HCT116 (cell line): ENCODE measurements at regions not wholly inside any gene's neighbourhood (a gene's known extent, or its start where the extent isn't known, plus 50 kb on each side); places are given as distances from the start of the nearest gene placed in this dataset.

Experiments
- ATAC-seq: fragments of 200-7000 bp; cut with Tn5 transposase; 2 replicates; pipeline ENCODE4 v1.9.1; 2020; ENCODE audit warnings: mild to moderate bottlenecking, moderate library complexity
- BruUV-seq: library from RNA; stranded (reverse); fragments of 400-500 nt; replicated peaks from 2 replicates; lab custom pipeline; 2021; lab: Mats Ljungman, UMichigan
- CTCF ChIA-PET: fragments of 300-600 bp; sonication (Branson Sonifier 250); formaldehyde crosslinking; loops from one replicate; lab custom pipeline; 2021; ENCODE audit warnings: antibody characterized with exemption; lab: Charles Lee
- POLR2A ChIA-PET: fragments of 300-600, 350-600 bp; sonication (Branson Sonifier 250); formaldehyde crosslinking; loops from one replicate; lab custom pipeline; 2021; ENCODE audit warnings: antibody characterized with exemption; lab: Charles Lee
- RAD21 ChIA-PET, 2 experiments: fragments of 300-600 bp; sonication (Branson Sonifier 250); formaldehyde crosslinking; loops; one replicate each; lab custom pipeline; 2023; ENCODE audit warnings: low total read pairs in 2 of 2; ENCODE audit not compliant: uncharacterized antibody in 2 of 2, unreplicated experiment in 2 of 2, low non-redundant PET in 1 of 2; lab: Charles Lee
- DNase-seq: peaks from one replicate; pipeline ENCODE4 v3.0.0-alpha.2; 2010; ENCODE audit warnings: low read depth, low spot score
- H2AFZ ChIP-seq: fragments of 200-600 bp; shearing (Covaris generic), sonication (generic); 2 replicates; pipeline ENCODE4 v1.6.1; 2017; ENCODE audit warnings: low read depth, mixed run types, mixed read lengths, antibody characterized with exemption, low read length; ENCODE audit not compliant: poor library complexity, severe bottlenecking
- H3K27ac ChIP-seq: 2 replicates; pipeline ENCODE4 v1.5.1; 2012; ENCODE audit warnings: low read depth, low read length
- H3K27me3 ChIP-seq: fragments of 200-600 bp; sonication (generic); 2 replicates; pipeline ENCODE4 v1.6.1; 2016; ENCODE audit warnings: mixed run types, low read length, mixed read lengths; ENCODE audit not compliant: insufficient read depth
- H3K36me3 ChIP-seq, 2 experiments: fragments of 200-500 bp in 1 of 2; fragments of 200-600 bp in 1 of 2; sonication (Bioruptor generic) in 1 of 2; sonication (generic) in 1 of 2; 2 replicates each; pipeline versions ENCODE4 v1.5.1 to v1.6.1; 2014 to 2016; ENCODE audit warnings: low read length in 2 of 2, inconsistent platforms in 1 of 2, mixed read lengths in 1 of 2, mixed run types in 1 of 2; ENCODE audit not compliant: insufficient read depth in 2 of 2, control insufficient read depth in 1 of 2
- H3K4me1 ChIP-seq, 2 experiments: fragments of 200-600 bp in 1 of 2; sonication (generic) in 1 of 2; 2 replicates each; pipeline versions ENCODE4 v1.5.1 to v1.6.1; 2012 to 2017; ENCODE audit warnings: low read length in 2 of 2, inconsistent platforms in 1 of 2, mild to moderate bottlenecking in 1 of 2, mixed read lengths in 1 of 2, mixed run types in 1 of 2, moderate library complexity in 1 of 2; ENCODE audit not compliant: insufficient read depth in 2 of 2, control insufficient read depth in 1 of 2
- H3K4me2 ChIP-seq: fragments of 200-600 bp; sonication (generic); 2 replicates; pipeline ENCODE4 v1.6.1; 2017; ENCODE audit warnings: mixed run types, low read length, mixed read lengths
- H3K4me3 ChIP-seq, 2 experiments: fragments of 200-600 bp in 1 of 2; sonication (generic) in 1 of 2; replicated peaks in 1 of 2; 2 replicates each; pipeline ENCODE4 v1.5.1; 2011 to 2016; ENCODE audit warnings: low read length in 2 of 2, control low read depth in 1 of 2, low read depth in 1 of 2, mild to moderate bottlenecking in 1 of 2, mixed read lengths in 1 of 2, mixed run types in 1 of 2
- H3K79me2 ChIP-seq: fragments of 200-600 bp; sonication (generic); 2 replicates; pipeline ENCODE4 v1.6.1; 2017; ENCODE audit warnings: mild to moderate bottlenecking, mixed run types, low read length, moderate library complexity, mixed read lengths; ENCODE audit not compliant: insufficient read depth
- H3K9ac ChIP-seq: fragments of 200-600 bp; sonication (generic); 2 replicates; pipeline ENCODE4 v1.6.1; 2016; ENCODE audit warnings: low read length, mixed read lengths
- H3K9me2 ChIP-seq: fragments of 200-600 bp; sonication (generic), shearing (Covaris generic); 2 replicates; pipeline ENCODE4 v1.6.1; 2017; ENCODE audit warnings: mixed run types, mild to moderate bottlenecking, moderate library complexity; ENCODE audit not compliant: insufficient read depth
- H3K9me3 ChIP-seq, 2 experiments: fragments of 200-500 bp in 1 of 2; fragments of 200-600 bp in 1 of 2; sonication (Bioruptor generic) in 1 of 2; sonication (generic) in 1 of 2; 2 replicates each; pipeline ENCODE4 v1.6.1; 2014 to 2017; ENCODE audit warnings: low read length in 2 of 2, mixed read lengths in 2 of 2, inconsistent platforms in 1 of 2, low read depth in 1 of 2, mild to moderate bottlenecking in 1 of 2, mixed run types in 1 of 2, moderate library complexity in 1 of 2; ENCODE audit not compliant: control insufficient read depth in 1 of 2, insufficient read depth in 1 of 2
- H4K20me1 ChIP-seq: fragments of 200-600 bp; sonication (generic), shearing (Covaris generic); 2 replicates; pipeline ENCODE4 v1.6.1; 2017; ENCODE audit warnings: mixed run types, mild to moderate bottlenecking, moderate library complexity; ENCODE audit not compliant: insufficient read depth
- ELF1 ChIP-seq: IDR thresholded peaks from 2 replicates; pipeline ENCODE4 v1.6.1; 2012; ENCODE audit warnings: low read depth, borderline replicate concordance
- EZH2phosphoT487 ChIP-seq: fragments of 200-600 bp; IDR thresholded peaks from 2 replicates; pipeline ENCODE4 v1.6.1; 2018; ENCODE audit warnings: antibody characterized with exemption, borderline replicate concordance
- JUND ChIP-seq: IDR thresholded peaks from 2 replicates; pipeline ENCODE4 v1.6.1; 2012
- MAX ChIP-seq: IDR thresholded peaks from 2 replicates; pipeline ENCODE4 v1.6.1; 2012
- POLR2A ChIP-seq: IDR thresholded peaks from 2 replicates; pipeline ENCODE4 v1.7.0; 2011; ENCODE audit warnings: borderline replicate concordance; ENCODE audit not compliant: insufficient read depth, insufficient read length; ENCODE audit errors: extremely low read depth
- RAD21 ChIP-seq: IDR thresholded peaks from 2 replicates; pipeline ENCODE4 v1.6.1; 2012; ENCODE audit warnings: low read depth, mild to moderate bottlenecking
- SP1 ChIP-seq: IDR thresholded peaks from 2 replicates; pipeline ENCODE4 v1.6.1; 2012; ENCODE audit warnings: low read depth
- SRF ChIP-seq: IDR thresholded peaks from 2 replicates; pipeline ENCODE4 v1.6.1; 2012; ENCODE audit warnings: low read depth
- TCF7L2 ChIP-seq: IDR thresholded peaks from 2 replicates; pipeline ENCODE4 v1.7.0; 2011; ENCODE audit warnings: borderline replicate concordance, inconsistent platforms; ENCODE audit not compliant: insufficient read depth, insufficient read length; ENCODE audit errors: extremely low read depth
- YY1 ChIP-seq: IDR thresholded peaks from 2 replicates; pipeline ENCODE4 v1.6.1; 2011; ENCODE audit warnings: low read length, low read depth, moderate library complexity, mild to moderate bottlenecking; ENCODE audit not compliant: insufficient replicate concordance; ENCODE audit errors: extremely low read depth
- ZBTB33 ChIP-seq: IDR thresholded peaks from 2 replicates; pipeline ENCODE4 v1.6.1; 2011; ENCODE audit warnings: mild to moderate bottlenecking, low read length, moderate library complexity; ENCODE audit not compliant: insufficient replicate concordance; ENCODE audit errors: extremely low read depth
- ZFX ChIP-seq: fragments of 450-650 bp; IDR thresholded peaks from 2 replicates; pipeline ENCODE4 v1.6.1; 2017
- ZNF274 ChIP-seq: fragments of 200-500 bp; sonication (Bioruptor generic); IDR thresholded peaks from 2 replicates; pipeline ENCODE4 v1.6.1; 2014; ENCODE audit warnings: mild to moderate bottlenecking, low read depth, low read length, inconsistent platforms
- intact Hi-C: fragments of 100-400 bp; cut with micrococcal nuclease; formaldehyde crosslinking; loops from 2 replicates; pipeline ENCODE4 v1.10.0; 2022
- TF ChIP-seq, protein P1 (sequence below), 3 experiments: fragments of 200-600 bp in 1 of 3; sonication (generic) in 1 of 3; IDR thresholded peaks in 2 of 3; conservative IDR thresholded peaks in 1 of 3; 2 replicates each; pipeline ENCODE4 v1.5.1; 2012 to 2017; ENCODE audit warnings: low read depth in 2 of 3, low read length in 2 of 3, antibody characterized with exemption in 1 of 3, borderline replicate concordance in 1 of 3, control low read depth in 1 of 3, mild to moderate bottlenecking in 1 of 3, mixed read lengths in 1 of 3, mixed run types in 1 of 3, moderate library complexity in 1 of 3; ENCODE audit not compliant: insufficient read depth in 1 of 3

DNA sequence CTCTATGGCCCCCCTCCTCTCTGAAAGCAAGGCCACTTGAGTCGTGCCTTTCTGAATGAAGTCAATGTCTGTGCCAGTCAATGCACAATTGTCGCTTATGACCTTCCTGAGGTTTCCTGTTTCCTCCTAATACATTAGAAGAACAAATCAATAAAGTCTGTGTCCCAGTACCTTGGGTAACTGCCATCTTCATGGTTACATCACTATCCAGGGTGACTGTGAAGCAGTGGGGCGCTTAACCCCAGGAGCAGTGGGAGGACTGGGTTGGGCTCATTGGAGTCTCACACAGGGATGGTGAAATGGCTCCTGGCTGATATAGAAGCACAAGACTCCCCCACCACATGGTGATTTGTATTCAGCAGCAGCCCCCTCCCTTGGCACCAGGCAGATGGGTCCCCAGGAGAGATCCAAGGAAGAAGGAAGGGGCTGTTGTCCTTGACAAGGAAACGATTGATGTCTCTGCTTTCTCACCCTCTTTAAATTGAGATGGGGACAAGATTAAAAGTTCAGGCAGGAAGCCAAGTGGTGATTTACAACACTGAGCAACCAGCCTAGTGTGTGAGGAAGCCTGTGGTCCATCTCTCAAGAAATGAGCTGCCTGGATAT, 261.9 kb upstream of the ZNF462 start (continued):
- TF ChIP-seq, protein P1, sequence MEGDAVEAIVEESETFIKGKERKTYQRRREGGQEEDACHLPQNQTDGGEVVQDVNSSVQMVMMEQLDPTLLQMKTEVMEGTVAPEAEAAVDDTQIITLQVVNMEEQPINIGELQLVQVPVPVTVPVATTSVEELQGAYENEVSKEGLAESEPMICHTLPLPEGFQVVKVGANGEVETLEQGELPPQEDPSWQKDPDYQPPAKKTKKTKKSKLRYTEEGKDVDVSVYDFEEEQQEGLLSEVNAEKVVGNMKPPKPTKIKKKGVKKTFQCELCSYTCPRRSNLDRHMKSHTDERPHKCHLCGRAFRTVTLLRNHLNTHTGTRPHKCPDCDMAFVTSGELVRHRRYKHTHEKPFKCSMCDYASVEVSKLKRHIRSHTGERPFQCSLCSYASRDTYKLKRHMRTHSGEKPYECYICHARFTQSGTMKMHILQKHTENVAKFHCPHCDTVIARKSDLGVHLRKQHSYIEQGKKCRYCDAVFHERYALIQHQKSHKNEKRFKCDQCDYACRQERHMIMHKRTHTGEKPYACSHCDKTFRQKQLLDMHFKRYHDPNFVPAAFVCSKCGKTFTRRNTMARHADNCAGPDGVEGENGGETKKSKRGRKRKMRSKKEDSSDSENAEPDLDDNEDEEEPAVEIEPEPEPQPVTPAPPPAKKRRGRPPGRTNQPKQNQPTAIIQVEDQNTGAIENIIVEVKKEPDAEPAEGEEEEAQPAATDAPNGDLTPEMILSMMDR (IDR thresholded peaks at IDR 0.05 in 2 of 3, conservative IDR thresholded peaks at IDR 0.05 in 1 of 3; ENCODE audit: borderline replicate concordance in 1 of 3, insufficient read depth in 1 of 3, low read depth in 2 of 3, low read length in 2 of 3), result no peak
- TF ChIP-seq RAD21 (no peak), TCF7L2 (no peak), ELF1 (no peak), SRF (no peak), POLR2A (no peak), ZBTB33 (no peak)

DNA sequence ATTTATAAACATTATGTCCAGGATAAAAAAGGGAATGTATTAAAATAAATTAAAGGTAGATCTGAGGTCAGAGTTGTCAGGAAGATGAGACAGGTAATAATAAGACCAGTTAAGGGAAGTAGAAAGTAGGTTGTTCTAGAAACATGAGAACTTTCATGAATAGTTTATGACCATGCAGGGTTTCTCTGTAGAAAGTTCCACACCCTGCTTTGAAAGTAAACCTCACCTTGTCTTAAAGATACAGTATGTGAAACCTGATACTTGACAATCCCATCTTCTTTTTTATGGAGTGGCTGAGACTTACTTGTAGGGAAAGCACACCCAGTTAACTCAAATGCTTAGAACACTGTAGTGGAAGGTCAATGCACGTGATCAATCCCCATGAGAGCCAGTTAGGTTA, 260.6 kb upstream of the ZNF462 start:
- H4K20me1 ChIP-seq, result no peaks in the 10 kb centered on the region
- no peak overlapping the region for H3K4me2 ChIP-seq
- CTCF ChIA-PET, result no interaction called here
- H3K4me1 ChIP-seq, result no peaks in the 10 kb centered on the region
- no peak overlapping the region for H3K4me3 ChIP-seq
- BruUV-seq, result no TSS peak
- POLR2A ChIA-PET, result no interaction called here
- intact Hi-C loops, result no loop called here
- H3K36me3 ChIP-seq, result no peaks in the 10 kb centered on the region
- RAD21 ChIA-PET, result no interaction called here
- DNase-seq, result no peak
- no peaks in the 10 kb centered on the region for H3K9me3 ChIP-seq
- H3K79me2 ChIP-seq, result no peaks in the 10 kb centered on the region
- H2AFZ ChIP-seq, result no peak overlapping the region
- ATAC-seq, result no peak
- no peaks in the 10 kb centered on the region for H3K9me2 ChIP-seq
- H3K27me3 ChIP-seq, result 0 out of 2 replicates have a peak, but pooled peaks cover 6% of the 10 kb centered on the region
- H3K9ac ChIP-seq, result no peak overlapping the region
- no peak overlapping the region for H3K27ac ChIP-seq
- TF ChIP-seq TCF7L2 (no peak), ZFX (no peak), MAX (no peak), SRF (no peak), ZBTB33 (no peak), YY1 (no peak), JUND (no peak), ZNF274 (no peak), RAD21 (no peak), EZH2phosphoT487 (no peak), ELF1 (no peak), POLR2A (no peak), SP1 (no peak)
- TF ChIP-seq, protein P1 (IDR thresholded peaks at IDR 0.05 in 2 of 3, conservative IDR thresholded peaks at IDR 0.05 in 1 of 3; ENCODE audit: borderline replicate concordance in 1 of 3, insufficient read depth in 1 of 3, low read depth in 2 of 3, low read length in 2 of 3), result no peak
